Stimulated activated CD8-positive, alpha-beta memory T cell treated with anti-CD3 and anti-CD28 coated beads, Interleukin-7, amount 100 ng/mL, for 48 hours (primary cell): ENCODE measurements at regions not wholly inside any gene's neighbourhood (a gene's known extent, or its start where the extent isn't known, plus 50 kb on each side); places are given as distances from the start of the nearest gene placed in this dataset.
"Not testable (repeated sequence)": the region's sequence is repeated elsewhere in the genome, so short reads cannot be mapped to it uniquely, and the experiment has no call there.

ENCODE experiments used
- DNase-seq, 2 donors: peaks; one replicate each; pipeline ENCODE4 v3.0.0-alpha.2; 2020; ENCODE audit warnings: low read depth in 1 of 2; ENCODE audit errors: extremely low read depth in 1 of 2

DNA sequence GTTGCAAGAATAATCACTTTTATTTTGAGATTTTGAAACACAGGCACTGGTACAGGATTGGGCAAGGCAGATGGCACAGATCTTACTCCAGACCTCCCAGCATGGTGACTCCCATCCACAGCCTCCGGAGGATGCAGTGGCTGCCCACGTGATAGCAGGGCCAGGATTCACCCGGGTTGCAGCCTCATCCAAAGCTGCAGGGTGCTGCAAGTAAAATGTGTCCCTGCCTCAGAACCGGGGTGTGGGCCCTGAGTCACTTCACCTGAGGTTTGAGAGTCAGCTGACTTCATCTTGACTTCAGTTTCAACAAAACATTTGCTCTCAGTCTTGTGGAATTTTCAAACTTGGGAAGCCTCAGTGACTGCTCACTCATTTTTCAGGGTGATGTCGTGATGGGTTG is 201.9 kb downstream of the FGF9 start:
- no peak for DNase-seq

DNA sequence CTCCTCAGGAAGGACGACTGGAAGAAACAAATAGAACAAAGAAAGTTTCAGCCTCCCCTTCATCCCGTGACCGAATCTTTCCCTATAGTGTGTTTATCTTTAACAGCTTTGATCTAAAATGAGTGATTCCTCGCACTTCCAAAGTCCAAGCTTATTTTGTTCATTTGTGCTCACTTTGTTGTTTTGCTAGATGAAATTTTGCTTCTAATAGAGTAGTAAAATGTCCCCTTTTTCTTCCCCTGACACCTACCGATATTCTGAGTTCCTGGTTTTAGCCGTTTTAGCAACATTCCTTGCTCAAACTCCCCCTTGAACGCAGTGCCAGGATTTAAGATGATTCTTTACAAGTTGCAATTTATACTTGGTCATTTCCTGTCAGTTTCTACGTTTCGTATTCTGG is 204.2 kb downstream of the FGF9 start:
- DNase-seq, result no peak

DNA sequence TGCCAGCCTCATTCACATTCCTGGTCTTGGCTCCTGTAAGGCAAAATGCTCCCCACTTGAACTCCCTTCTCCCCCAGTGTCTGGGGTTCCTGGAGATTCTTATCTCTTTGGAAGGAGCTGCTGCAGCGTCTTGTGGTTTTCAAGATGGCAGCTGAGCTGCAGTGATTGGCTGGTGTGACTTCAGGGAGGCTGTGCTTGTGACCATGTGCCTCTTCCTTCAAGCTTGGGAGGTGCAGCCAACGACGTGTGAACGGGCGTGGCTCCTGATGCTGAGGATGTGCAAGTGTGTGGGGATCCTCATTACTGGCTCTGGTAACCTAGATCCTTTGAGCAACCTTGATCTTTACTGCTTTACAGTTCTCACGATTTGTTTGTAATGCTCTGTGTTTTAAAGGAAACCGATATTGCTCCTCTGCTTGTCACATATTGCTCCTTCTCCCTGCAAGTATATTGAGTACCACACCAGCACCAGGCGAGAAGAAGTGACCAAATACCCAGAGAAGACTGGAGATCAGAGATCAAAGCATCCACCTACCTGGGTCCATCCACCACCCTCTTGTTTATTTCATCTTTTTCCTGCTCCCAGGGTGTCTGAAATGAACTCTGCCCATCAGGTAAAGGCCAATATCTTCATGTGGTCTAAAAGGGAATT is 208.5 kb downstream of the FGF9 start:
- DNase-seq, result no peak

DNA sequence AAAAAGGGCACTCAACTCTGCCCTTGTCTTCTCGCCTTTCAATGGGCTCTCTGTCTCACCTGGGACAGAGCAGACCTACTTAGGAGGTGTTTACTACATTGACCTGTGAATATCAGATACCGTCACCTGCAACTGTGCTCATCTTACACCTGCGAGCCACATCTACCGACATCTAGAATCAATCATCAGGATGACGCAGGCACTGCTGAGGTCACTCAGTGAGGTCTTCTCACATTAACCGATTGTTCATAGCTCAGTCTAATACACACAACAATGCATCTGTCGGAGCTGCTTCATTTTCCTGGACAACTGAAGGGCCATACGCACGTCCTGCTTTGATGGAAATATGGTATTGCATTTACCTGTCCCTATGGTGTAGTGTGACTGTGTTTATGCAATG is 211.9 kb downstream of the FGF9 start:
- DNase-seq, result no peak

DNA sequence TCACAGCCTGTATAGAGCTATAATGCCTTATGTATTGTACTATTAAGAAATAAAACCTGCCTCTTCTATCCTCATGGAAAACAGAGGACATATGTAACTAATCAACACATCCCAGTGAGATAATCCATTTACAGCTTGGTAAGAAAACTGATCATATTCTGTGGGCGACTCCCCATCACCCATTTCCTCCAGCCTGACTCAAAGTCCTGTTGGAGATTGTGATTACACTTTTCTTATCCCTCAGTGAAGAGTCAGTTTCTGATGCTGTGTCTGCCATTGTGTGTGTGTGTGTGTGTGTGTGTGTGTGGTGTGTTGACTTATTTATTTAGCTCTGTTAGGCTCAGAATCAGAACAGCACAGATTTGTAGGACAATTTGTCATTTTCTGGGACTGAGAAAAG is 212.8 kb downstream of the FGF9 start:
- DNase-seq, result no peak

DNA sequence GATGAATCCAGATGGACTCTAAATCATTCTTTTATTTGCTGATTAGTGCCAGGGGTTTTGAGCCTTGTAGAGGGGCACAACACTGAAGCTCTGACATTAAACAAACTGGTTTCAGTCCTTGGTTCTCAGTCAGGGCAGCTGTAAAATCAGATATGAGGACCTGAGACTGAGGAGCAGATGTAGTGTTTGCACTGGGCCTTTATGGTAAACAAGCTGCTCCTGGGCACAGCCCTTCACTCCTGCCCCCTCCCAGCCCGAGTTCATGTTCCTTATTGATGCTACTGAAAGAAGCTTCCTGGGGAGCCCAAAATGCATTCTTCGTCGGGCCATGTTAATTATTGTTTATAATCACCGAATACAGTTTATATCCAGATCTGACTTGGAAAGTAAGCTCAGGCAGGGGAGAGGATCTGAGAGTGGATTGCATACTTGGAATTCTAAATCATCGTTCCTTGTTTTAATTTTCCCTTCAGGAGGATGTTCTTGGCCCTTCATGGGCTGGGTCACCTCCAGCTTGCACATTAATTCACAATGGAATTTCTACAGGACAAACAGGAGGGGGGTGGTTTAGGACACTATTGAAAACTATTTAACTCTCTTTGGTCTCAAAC is 213.5 kb downstream of the FGF9 start:
- DNase-seq, result no peak

DNA sequence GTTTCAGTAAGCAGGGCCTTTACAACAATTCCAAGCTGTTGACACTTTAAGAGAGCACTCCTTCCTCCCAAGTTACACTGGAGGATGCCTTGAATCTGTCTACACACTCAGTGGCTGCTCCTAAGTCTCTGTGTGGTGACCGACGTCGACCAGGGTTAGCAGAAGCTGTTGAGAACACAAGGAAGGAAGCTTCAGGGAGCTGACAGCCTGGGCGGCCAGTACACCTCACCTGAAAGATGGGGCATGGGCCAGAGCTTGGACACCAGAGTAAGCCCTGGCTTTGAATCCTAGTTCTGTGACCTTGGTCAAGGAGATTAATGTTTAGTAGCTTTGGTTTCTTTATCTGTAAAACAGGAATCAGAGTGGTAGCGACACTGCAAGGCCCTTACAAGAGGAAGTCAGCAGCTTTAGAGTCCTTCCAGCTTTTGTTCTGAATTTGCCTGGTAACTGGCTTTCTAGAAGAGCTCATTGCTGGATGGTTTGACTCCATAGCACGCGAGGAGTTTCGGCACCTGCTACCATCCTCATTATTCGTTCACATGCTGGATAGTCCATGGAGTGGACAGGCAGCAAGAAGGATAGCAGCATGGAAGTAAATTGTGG is 214.2 kb downstream of the FGF9 start:
- no peak for DNase-seq

DNA sequence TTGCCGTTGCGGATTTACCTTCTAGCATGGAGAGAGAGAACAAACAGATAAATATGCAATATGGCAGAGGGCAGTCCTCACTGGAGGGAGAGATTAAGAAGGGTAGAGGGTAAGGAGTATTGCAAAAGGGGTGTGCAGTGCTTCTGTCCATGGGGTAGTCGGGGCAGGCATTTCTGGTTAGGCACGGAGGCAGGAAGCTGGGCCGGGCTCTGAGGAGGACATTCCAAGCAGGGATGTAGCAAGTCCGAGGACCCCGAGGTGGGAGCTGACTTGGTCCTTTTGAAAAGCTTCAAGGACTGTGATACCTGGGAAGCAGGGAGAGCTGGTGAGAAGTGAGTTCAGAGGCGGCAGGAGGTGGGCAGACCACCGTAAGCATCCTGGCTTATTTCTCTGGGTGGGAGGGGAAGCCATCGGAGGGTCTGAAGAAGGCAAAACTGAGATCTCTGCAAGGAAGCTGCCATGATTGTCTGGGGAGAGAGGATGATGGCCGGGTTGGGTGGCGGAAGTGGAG is 214.9 kb downstream of the FGF9 start:
- DNase-seq, result no peak

DNA sequence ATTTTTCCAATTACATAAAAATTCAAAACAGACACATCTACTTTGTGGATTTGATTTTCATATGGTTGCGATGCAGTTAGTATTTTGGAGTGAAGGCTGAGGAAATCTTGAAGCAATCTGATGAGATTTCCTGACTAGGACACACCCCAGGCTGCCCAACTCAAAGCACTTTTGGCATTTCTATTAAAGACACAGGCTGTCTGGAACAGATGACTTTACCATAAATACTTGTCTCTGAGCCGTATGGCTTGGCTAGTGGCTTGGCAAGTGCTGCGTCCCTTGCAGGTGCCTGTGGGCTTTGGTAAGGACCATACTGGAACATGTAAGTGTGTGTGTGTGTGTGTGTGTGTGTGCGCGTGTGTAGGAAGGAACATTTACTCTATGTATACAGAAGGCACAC is 218.8 kb downstream of the FGF9 start:
- DNase-seq, result no peak

DNA sequence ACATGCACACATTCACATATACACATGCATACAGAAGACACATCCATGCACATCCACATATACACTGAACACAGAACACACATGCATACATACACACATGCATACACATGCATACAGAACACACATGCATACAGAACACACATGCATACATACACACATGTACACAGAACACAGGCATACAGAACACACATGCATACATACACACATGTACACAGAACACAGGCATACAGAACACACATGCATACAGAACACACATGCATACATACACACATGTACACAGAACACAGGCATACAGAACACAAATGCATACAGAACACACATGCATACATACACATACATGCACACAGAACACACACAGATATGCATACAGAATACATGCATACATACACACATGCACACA is 219.3 kb downstream of the FGF9 start:
- not testable (repeated sequence) for DNase-seq

DNA sequence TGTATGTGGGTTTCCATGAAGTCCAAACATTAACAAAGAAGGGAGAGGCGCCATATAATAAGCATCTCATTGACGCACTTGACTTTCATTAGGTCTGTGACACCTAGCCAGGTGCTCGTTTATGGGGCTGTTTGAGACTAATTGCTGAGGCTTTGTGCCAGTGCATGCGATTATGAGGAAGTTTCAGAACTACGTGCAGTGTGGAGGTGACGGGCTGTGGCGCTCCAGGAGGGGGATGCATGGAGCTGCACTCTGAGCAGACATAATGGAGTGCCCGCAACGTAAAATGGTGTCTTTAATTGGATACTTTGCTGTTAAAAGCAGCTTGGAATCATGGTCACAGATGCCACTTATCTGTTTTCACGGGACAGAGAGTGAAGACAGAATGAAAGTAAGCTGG is 223.2 kb downstream of the FGF9 start:
- no peak for DNase-seq

DNA sequence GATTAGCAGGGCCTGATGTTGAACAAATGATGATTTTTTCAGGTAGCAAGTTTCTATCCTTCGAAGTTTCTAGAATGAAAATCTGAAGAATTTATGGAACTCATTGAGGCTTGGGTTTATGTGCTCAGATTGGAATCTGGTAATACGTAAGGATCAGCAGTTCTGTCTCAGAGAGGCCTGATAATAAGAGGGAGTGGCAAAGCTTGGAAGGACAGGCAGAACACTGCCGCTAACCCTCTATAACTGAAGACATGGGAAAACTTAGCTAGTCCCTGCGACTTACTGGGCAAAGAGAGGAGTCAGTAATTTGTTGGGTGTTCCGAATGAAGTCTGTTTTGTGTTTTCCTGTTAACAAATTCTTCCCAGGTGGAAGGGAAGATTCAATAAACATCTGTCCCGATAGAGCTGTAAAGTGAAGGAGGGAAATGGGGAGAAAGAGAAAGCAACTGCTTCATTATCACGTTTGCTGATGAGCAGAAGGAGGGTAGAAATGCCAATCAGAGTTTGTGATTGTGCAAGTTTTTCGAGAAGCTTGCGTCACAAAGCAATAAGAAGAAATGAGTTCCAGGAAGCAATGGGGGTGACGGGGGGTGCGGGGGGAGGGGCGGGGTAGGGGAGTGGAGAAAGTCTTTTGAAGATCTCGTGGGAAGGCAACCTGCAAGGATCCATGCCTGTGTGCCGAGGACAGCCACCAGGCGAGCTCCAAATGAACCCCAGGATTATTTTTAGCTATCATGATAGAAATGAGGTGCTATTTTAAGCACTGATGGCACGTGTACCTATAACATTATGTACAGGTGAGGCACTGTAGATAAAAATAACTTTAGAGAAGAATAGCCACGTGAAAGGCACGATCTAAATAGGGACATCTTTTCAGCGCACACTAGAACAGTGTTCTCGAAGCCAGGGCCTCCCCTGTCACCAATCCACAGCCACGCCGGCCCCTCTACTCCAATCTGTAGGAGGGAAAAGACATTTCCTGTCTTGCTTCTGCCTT is 224.1 kb downstream of the FGF9 start:
- DNase-seq, result no peak

DNA sequence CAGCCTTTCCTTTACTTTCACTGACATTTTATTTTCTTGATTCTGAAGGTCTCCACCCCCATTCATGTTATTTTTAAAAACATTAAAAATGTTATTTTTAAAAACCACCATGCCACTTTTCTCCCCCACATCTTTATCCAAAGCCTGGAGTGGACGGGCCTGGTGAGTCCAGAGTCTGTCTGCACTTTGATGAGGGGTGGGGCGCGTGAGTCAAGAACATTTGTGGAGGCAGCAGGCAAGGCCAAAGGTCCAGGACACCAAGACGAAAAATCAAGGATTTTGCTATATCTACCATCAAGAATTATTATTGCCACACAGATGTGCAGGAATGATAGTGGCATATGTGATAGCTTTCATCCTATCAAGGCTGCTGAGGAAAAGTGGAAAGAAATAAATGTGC is 224.9 kb downstream of the FGF9 start:
- no peak for DNase-seq

DNA sequence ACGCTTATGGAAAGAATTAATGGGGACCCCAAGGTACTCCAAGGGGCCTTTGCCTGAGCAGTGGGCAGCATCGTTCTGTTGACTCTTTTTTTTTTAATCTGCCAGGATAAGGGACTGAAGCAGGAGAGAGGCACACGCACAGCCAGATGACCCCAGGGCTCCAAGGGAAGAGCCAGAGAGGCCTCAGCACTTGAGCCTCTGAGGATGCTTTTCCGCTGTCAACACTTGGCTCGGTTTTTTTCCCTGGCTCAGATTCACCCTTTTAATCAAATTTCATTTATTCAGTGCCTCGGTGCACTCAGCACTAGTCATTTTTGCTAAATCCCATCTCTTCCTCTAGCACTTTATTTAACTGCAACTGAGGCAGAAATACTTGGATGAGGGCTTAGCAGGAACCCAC is 226.3 kb downstream of the FGF9 start:
- DNase-seq, result no peak

DNA sequence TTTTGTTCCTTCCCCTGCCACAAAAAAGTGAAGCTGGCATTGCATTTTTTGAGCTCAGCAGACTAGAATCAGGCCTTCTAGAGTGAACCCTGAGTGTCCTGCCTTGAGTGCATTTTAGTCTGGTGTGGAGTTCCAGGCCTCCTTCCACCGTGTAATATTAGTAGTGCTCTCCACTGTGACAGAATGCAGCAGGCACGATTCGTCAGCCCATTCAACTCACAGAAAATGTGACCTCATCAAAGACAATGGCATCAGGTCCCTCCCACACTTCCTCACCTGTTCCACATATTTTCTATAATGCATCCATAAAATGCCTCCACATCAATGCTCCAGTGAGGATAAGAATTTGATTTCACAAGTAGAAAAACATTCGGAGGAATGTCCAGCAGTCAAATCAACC is 227.6 kb downstream of the FGF9 start:
- DNase-seq, result no peak

DNA sequence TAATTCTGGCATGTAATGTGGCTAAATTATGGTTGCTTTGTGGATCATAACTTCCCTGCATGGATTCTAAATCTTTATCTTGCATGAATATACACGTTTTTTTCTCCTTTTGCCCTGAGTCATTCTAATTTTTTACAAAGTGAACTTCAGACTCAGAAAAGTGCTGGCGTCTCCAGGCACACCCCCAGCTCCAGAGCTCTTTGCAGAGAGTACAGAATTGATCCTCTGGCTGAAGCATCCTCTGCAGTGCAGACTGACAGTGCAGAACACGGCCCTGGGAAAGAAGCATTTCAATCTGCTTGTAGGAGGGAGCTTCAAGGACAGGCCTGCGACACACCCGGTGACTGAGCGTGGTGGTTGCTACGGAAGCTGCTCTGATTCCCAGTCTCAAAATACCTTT is 228.1 kb downstream of the FGF9 start:
- no peak for DNase-seq

DNA sequence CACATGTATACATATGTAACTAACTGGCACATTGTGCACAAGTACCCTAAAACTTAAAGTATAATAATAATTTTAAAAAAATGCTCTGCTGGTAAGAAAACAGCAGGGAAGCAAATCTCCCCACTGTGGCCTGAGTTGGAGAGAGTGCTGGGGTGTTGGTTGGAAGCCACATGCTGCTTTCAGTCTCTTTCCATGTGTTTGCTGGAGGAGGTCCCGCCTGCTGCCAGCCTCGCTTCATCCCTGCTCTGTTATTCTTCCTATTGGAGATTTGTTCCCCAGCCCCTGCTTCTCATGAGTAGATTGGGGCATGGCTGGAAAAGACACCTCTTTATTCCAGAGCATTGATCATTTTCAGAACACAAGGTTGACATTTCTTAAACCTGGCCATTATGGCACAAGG is 230.5 kb downstream of the FGF9 start:
- no peak for DNase-seq

DNA sequence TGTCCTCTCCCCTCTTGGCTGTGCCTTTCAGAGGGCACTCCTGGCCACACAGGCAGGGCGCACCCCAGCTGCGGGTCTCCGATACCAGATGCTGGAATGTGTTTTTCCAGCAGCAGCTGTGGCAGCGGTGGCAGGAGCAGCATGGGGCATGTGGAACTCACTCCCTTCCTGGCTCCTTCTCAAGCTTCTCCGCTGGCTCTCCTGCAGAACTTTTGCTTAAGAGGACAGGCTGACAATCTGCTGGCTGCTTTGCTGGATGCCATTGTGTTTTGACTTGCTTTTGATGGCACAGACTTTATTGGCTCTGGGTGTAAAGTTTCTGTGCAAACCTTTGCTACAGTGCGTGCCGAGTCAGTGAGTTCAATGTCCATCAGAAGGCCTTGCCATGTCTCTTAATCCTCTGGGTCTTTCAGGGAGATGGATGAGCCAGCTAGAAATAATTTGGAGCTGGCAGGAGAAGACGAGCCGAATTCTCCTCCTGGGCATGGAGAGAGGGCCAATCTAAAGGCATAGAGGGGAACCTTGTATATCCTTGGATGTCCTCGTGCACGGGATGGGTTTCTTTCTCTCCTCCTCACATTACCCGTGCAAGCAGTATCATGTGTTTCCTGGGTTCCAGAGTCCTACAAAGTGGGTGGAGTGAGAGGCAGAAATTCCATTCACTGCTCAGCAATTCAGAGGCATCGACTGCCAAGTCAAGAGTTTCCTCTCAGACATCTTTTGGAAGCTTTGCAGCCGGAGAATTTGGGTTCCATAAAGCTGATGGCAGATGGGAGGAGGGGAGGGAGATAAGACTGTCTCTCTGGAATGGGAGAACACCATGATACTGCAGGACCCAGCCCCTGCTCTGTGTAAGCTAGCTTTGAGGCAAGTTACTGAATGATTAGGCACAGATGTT is 231.2 kb downstream of the FGF9 start:
- DNase-seq, result no peak

DNA sequence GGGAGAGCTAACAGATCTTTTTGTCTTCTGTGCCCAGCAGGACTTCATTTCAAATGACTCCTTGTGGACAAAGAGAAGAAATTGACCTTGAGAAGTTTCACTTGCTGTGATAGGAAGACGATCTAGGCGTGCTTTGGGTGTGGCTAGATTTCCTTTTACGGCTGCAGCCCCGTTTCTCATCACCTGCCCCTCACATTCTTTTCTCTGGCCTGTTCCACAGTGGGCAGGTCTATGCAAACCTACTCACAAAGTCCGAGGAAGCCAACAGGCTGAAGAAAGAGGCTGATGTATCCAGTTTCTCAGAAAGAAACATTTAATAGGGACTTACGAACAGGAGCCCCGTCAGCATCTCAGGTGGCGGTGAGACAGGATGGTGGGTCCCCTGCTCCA is 231.8 kb downstream of the FGF9 start:
- no peak for DNase-seq

DNA sequence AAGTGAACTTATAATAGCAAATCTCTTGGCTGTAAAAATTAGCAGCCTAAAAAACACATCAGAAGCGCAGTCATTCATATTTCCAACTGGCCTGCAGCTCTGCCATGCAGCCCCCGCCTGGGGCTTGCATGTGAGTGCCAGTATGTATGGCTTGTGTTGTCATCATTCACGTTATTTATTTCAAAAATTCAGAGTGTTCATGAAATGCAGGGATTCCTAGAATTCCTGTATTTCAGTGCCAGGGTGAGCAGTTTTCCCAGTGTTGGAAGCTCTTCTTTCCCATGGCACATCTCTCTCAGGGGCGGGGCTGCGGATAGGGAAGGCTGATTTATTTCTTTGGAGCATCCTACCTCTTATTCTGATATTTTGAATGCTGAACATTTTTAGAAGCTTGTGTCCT is 234.6 kb downstream of the FGF9 start:
- DNase-seq, result no peak
